Stimulated activated naive B cell treated with anti-CD40 and anti-IgM and Interleukin-4, amounts not matched to agents 10 μg/mL and 1 μg/mL and 100 μg/mL, for 72 hours (primary cell): ENCODE measurements at regions not wholly inside any gene's neighbourhood (a gene's known extent, or its start where the extent isn't known, plus 50 kb on each side); places are given as distances from the start of the nearest gene placed in this dataset.

Source experiments
- ATAC-seq, 2 donors: fragments of 150-1000 bp; cut with Tn5 transposase; replicated peaks; 2 replicates each; pipeline ENCODE4 v1.10.0; 2021; ENCODE audit warnings: moderate library complexity in 1 of 2
- DNase-seq: peaks from one replicate; pipeline ENCODE4 v3.0.0; 2021
- H3K27ac Mint-ChIP-seq: one replicate; pipeline ENCODE4 v1.8.0; 2022; ENCODE audit warnings: mild to moderate bottlenecking, mixed read lengths
- H3K27me3 Mint-ChIP-seq, 2 donors: one replicate each; pipeline ENCODE4 v1.8.0; 2022; ENCODE audit warnings: mixed read lengths in 2 of 2
- H3K36me3 Mint-ChIP-seq, 2 donors: one replicate each; pipeline ENCODE4 v1.8.0; 2022; ENCODE audit warnings: mixed read lengths in 2 of 2, mild to moderate bottlenecking in 1 of 2
- H3K4me1 Mint-ChIP-seq, 2 donors: one replicate each; pipeline ENCODE4 v1.8.0; 2022; ENCODE audit warnings: mixed read lengths in 2 of 2, mild to moderate bottlenecking in 1 of 2
- H3K4me3 Mint-ChIP-seq, 2 donors: one replicate each; pipeline ENCODE4 v1.8.0; 2022; ENCODE audit warnings: mild to moderate bottlenecking in 2 of 2, mixed read lengths in 2 of 2, moderate library complexity in 1 of 2
- H3K9me3 Mint-ChIP-seq, 2 donors: one replicate each; pipeline ENCODE4 v1.8.0; 2022; ENCODE audit warnings: mixed read lengths in 2 of 2, mild to moderate bottlenecking in 1 of 2

- Mint-ChIP-seq H3K27me3 (peaks cover 11 to 31% of the 10 kb centered on the region in 2 donors), H3K27ac (no peak overlapping the region), H3K36me3 (no peaks in the 10 kb centered on the region), H3K4me1 (no peaks in the 10 kb centered on the region), H3K4me3 (no peak overlapping the region), H3K9me3 (no peaks in the 10 kb centered on the region)
- DNase-seq (no peak), ATAC-seq (no peak)
Measured at GRCh38 chr6:169934699-169935347, 183.4 kb downstream of the ERMARD start.

GRCh38 chr6:169933839-169934698, 182.6 kb downstream of the ERMARD start:
- Mint-ChIP-seq H3K36me3 (no peaks in the 10 kb centered on the region), H3K27me3 (peaks cover 13 to 27% of the 10 kb centered on the region in 2 donors), H3K4me1 (no peaks in the 10 kb centered on the region), H3K4me3 (no peak overlapping the region), H3K9me3 (peaks cover 5 to 7% of the 10 kb centered on the region in 2 donors), H3K27ac (no peak overlapping the region)
- ATAC-seq (no peak), DNase-seq (no peak)

GRCh38 chr6:169933251-169933821, 181.9 kb downstream of the ERMARD start:
- no peaks in the 10 kb centered on the region for H3K4me1 Mint-ChIP-seq
- H3K4me3 Mint-ChIP-seq: no peak overlapping the region
- DNase-seq (no peak), ATAC-seq (no peak)
- no peak overlapping the region for H3K27ac Mint-ChIP-seq
- H3K27me3 Mint-ChIP-seq: peaks cover 13 to 25% of the 10 kb centered on the region in 2 donors
- H3K36me3 Mint-ChIP-seq: no peaks in the 10 kb centered on the region
- peaks cover 9 to 10% of the 10 kb centered on the region in 2 donors for H3K9me3 Mint-ChIP-seq

- DNase-seq: no peak
- H3K27ac Mint-ChIP-seq: no peak overlapping the region
- H3K27me3 Mint-ChIP-seq: peaks cover 13 to 17% of the 10 kb centered on the region in 2 donors
- ATAC-seq: no peak
- no peak overlapping the region for H3K4me3 Mint-ChIP-seq
- no peaks in the 10 kb centered on the region for H3K36me3 Mint-ChIP-seq
- H3K9me3 Mint-ChIP-seq: peaks cover 9 to 10% of the 10 kb centered on the region in 2 donors
- no peaks in the 10 kb centered on the region for H3K4me1 Mint-ChIP-seq
Measured at GRCh38 chr6:169932491-169932890, 181.1 kb downstream of the ERMARD start.

- Mint-ChIP-seq H3K27me3 (peaks cover 13 to 17% of the 10 kb centered on the region in 2 donors), H3K4me1 (no peaks in the 10 kb centered on the region), H3K36me3 (no peaks in the 10 kb centered on the region), H3K4me3 (no peak overlapping the region), H3K9me3 (peaks cover 9 to 10% of the 10 kb centered on the region in 2 donors), H3K27ac (no peak overlapping the region)
- ATAC-seq: no peak
- DNase-seq: no peak
Measured at GRCh38 chr6:169931261-169931660, 179.8 kb downstream of the ERMARD start.

GRCh38 chr6:169930799-169931198, 179.4 kb downstream of the ERMARD start:
- Mint-ChIP-seq H3K36me3 (no peaks in the 10 kb centered on the region), H3K27ac (no peak overlapping the region), H3K9me3 (peaks cover 9 to 10% of the 10 kb centered on the region in 2 donors), H3K4me1 (no peaks in the 10 kb centered on the region), H3K4me3 (no peak overlapping the region), H3K27me3 (peaks cover 13 to 17% of the 10 kb centered on the region in 2 donors)
- DNase-seq (no peak), ATAC-seq (peak in 1 of 2 donors; percentile 36)

GRCh38 chr6:169927711-169928110, 176.3 kb downstream of the ERMARD start:
- Mint-ChIP-seq H3K4me3 (no peak overlapping the region), H3K36me3 (no peaks in the 10 kb centered on the region), H3K27ac (no peak overlapping the region), H3K27me3 (peaks cover 8 to 13% of the 10 kb centered on the region in 2 donors), H3K9me3 (peaks cover 9 to 10% of the 10 kb centered on the region in 2 donors), H3K4me1 (no peaks in the 10 kb centered on the region)
- no peak for DNase-seq
- ATAC-seq: no peak

GRCh38 chr6:169926617-169927417, 175.4 kb downstream of the ERMARD start:
- no peak overlapping the region for H3K27ac Mint-ChIP-seq
- no peak for ATAC-seq
- no peaks in the 10 kb centered on the region for H3K4me1 Mint-ChIP-seq
- H3K36me3 Mint-ChIP-seq: no peaks in the 10 kb centered on the region
- no peak for DNase-seq
- peaks cover 8 to 13% of the 10 kb centered on the region in 2 donors for H3K27me3 Mint-ChIP-seq
- H3K9me3 Mint-ChIP-seq: peaks cover 9 to 10% of the 10 kb centered on the region in 2 donors
- H3K4me3 Mint-ChIP-seq: no peak overlapping the region

GRCh38 chr6:169923468-169924464, 172.3 kb downstream of the ERMARD start:
- H3K27ac Mint-ChIP-seq: no peak overlapping the region
- DNase-seq (no peak), ATAC-seq (no peak)
- no peak overlapping the region for H3K4me3 Mint-ChIP-seq
- H3K27me3 Mint-ChIP-seq: peaks cover 2% of the 10 kb centered on the region in 2 donors
- no peaks in the 10 kb centered on the region for H3K4me1 Mint-ChIP-seq
- H3K36me3 Mint-ChIP-seq: no peaks in the 10 kb centered on the region
- peaks cover 0 to 1% of the 10 kb centered on the region in 2 donors for H3K9me3 Mint-ChIP-seq

GRCh38 chr6:169921853-169922824, 170.7 kb downstream of the ERMARD start:
- ATAC-seq (peak; percentile 92 to 95), DNase-seq (peak; percentile 16)
- Mint-ChIP-seq H3K27ac (no peak overlapping the region), H3K4me3 (no peak overlapping the region), H3K9me3 (no peaks in the 10 kb centered on the region), H3K27me3 (no peaks in the 10 kb centered on the region), H3K36me3 (no peaks in the 10 kb centered on the region), H3K4me1 (no peaks in the 10 kb centered on the region)

- no peaks in the 10 kb centered on the region for H3K9me3 Mint-ChIP-seq
Measured at GRCh38 chr6:169921217-169921616, 169.8 kb downstream of the ERMARD start.

GRCh38 chr6:169920359-169921020, 169.1 kb downstream of the ERMARD start:
- ATAC-seq (no peak), DNase-seq (no peak)
- H3K27me3 Mint-ChIP-seq: no peaks in the 10 kb centered on the region
- H3K36me3 Mint-ChIP-seq: no peaks in the 10 kb centered on the region
- no peaks in the 10 kb centered on the region for H3K4me1 Mint-ChIP-seq
- no peak overlapping the region for H3K4me3 Mint-ChIP-seq
- no peaks in the 10 kb centered on the region for H3K9me3 Mint-ChIP-seq
- H3K27ac Mint-ChIP-seq: no peak overlapping the region

More at GRCh38 chr6:169921217-169921616, 169.8 kb downstream of the ERMARD start:
- Mint-ChIP-seq H3K4me3 (no peak overlapping the region), H3K27ac (no peak overlapping the region), H3K36me3 (no peaks in the 10 kb centered on the region), H3K4me1 (no peaks in the 10 kb centered on the region), H3K27me3 (no peaks in the 10 kb centered on the region)
- no peak for ATAC-seq
- no peak for DNase-seq
